CD4-positive, alpha-beta T cell treated with Interleukin-1 beta for 1 hour (primary cell): ENCODE measurements at regions not wholly inside any gene's neighbourhood (a gene's known extent, or its start where the extent isn't known, plus 50 kb on each side); places are given as distances from the start of the nearest gene placed in this dataset.
"Not testable (repeated sequence)": the region's sequence is repeated elsewhere in the genome, so short reads cannot be mapped to it uniquely, and the experiment has no call there.

Experiments
- DNase-seq, 2 donors: peaks; one replicate each; pipeline ENCODE4 v3.0.0-alpha.2; 2020 to 2022

DNA sequence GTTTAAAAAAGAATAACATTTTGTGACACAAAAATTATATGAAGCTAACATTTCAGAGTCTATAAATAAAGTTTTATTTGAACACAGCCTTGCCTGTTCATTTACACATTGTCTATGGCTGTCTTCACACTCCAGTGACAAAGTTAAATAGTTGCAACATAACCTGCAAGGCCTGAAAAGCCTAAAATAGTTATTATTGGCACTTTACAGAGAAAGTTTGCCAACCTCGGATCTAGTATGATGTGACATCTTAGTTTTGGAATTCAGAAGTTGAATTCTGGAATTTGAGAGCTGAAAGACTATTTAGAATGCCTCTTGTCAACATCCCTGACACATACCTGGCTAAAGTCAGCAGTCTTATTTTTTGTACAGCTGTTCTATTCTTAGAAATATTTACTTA, 68.3 kb downstream of the DYRK2 start:
- no peak for DNase-seq

DNA sequence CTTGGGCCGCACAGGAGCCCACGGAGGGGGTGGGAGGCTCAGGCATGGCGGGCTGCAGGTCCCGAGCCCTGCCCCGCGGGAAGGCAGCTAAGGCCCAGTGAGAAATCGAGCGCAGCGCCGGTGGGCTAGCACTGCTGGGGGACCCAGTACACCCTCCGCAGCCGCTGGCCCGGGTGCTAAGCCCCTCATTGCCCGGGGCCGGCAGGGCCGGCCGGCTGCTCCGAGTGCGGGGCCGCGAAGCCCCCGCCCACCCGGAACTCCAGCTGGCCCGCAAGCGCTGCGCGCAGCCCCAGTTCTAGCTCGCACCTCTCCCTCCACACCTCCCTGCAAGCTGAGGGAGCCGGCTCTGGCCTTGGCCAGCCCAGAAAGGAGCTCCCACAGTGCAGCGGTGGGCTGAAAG, 70.8 kb downstream of the DYRK2 start:
- not testable (repeated sequence) for DNase-seq

DNA sequence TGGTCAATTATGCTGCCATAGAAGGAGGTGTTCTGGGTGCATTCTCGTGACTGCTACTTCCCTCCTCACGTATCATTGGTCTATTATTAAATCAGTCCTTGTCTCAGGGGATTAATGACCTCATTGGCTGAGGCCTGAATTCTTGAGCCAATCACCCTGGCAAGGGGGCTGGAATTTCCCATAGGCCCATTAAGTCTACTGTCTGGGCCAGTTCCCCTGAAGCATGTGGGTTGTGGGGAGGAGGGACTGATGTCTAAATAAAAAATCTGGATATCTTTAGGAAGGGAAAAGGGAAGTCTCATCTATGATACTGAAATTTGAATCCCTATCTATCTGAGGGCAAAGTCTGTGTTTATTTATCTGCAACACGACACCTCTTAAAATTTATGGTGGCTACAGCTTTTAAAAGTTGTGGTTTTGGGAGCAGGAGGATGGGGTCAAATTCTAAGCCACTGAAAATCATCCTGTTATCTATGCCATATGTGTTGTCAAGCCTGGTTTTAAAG, 71.9 kb downstream of the DYRK2 start:
- DNase-seq, result no peak

DNA sequence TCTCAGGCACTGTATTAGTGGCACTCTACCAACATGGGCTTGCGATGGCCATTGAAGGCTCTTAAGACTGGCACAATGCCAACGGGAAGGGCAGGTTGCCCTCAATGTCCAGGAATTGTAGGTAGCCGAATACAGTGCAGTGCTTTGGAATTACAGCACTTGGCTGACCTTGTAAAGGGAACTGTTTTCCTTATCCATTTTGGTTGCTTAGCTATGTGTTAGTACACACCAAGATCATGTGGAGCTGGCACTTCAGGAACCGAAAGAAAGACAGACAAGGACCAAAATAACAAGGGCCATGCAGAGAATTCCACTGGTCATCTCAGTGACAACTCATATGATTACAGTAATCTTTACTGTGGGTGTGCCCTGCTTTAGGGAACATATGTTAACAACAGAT, 72.7 kb downstream of the DYRK2 start:
- no peak for DNase-seq

DNA sequence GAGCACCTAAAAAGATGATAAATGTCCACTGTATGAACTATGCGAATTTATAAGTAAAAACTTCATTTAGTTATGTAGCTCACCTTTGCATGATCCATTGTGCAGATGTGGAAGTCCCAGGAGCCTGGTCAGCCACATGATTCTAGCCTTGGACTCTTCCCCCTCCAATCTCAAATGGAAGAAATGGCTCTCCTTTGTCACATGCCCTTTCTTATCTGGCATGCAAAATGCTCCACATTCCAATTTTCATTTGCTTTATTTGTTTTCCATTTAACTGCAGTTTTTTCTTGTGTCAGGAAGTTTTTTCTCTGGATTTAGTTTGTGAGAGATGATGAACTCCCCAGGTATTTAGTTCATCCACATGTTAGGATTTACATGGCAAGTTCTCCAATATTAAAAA, 73.8 kb downstream of the DYRK2 start:
- no peak for DNase-seq

DNA sequence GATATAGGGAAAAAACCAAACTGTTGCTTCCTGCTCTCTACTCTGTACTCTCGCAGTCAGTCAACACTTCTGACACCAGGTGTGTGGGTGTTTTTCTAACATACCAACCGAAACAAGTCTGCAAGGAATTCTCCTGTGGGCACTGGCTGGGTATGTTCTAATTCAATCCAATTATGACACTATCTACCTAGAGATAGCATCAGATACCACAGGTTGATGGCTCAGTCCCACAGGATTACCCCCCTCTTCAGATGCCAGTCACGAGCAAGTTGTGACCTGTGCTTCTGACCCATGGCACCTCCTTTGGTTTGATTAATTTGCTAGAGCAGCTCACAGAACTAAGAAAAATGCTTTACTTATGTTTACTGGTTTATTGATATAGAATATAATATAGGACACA, 78.3 kb downstream of the DYRK2 start:
- no peak for DNase-seq

DNA sequence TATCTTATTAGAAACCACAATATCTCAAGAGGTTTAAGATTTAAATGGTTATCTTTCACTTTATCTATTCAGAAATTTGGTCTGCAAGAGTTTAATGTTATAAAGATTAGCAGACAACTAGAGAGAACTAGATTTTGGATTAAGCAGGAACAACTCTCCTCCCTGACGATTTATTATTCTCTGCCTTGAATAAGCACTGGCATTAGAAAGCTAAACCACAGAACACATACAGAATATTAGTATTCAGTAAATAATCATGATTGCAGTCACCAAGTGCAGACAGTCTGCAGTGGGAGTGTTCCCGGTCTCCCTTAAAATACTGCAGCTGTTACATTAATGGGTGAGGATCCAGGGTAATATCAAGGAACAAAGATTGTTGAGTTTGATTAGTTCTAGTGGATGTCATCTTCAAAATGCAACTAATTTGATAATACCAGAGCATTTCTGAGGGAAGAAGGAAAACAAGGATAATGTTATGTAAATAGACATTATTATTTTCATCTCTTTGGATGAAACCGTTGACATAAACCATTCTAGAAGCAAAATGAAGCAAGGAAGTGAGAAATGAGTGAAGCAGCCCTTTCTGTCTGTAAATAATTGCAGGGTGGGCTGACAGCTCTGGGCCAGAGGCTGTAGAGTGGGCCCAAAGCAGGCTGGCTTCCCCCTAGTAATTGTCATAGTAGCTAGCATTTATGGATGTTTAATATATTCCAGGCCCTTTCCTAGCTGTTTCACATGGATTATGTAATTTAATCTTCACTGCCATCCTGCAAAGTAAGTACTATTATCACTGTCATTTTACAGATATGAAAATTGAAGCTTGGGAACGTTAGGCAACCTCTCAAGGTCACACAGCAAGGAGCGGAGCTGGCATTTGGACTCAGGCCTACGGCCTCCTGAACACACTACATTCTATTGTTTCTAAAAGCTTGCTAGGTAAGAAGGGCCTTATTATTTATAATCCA, 79.4 kb downstream of the DYRK2 start:
- DNase-seq, result no peak

DNA sequence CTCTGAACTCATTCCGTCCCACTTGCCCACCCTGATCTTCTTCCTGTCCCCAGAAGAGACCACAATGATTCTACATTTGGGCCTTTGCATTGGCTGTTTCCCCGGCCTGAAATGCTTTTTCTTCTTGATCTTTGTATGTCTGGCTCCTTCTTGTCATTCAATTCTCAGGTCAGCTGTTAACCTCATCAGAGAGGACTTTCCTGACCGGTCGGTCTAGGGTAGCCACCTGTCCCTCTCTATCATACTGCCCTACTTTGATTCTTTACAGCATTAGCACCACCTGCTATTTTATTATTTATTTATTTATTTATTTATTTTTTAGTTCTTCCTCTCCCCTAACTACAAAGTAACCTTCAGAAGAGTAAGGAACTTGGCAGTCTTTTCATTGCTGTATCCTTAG, 84.3 kb downstream of the DYRK2 start:
- DNase-seq, result no peak

DNA sequence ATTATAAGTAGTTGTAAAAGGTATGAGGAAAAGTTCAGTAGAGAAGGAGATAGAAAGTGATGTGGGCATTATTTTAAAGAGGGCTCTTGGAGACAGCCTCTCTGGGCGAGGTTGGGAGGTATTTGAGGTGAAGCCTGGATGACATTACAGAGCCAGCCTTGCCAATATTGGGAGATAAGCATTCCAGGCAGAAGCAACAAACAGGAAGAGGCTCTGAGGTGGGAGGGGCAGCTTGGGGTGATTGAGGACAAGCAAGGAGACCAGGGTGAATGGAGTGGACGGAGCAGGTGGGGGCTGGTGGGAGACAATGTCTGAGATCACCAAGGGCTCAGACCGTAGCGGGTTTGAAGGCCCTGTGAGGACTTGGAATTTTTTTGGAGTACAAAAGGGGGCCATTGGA, 87.3 kb downstream of the DYRK2 start:
- no peak for DNase-seq

DNA sequence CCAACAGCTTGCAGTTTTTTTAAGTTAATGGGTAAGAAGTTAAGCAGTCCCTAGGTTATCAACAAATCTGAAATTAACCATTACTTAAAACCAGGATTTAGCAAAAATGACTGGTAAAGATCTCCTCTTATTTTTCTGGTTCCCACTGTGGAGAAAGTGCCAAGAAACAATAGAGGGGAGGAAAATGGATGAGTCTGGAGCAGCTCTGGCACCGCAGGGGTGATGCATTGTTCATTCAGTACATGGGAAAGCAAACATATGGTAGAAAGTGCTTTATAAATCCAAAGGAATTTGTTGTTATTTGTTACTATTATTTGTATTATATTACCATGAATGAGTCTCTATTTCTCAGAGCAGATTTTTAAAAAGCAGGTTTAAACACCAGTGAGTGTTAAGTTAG, 92.2 kb downstream of the DYRK2 start:
- no peak for DNase-seq

DNA sequence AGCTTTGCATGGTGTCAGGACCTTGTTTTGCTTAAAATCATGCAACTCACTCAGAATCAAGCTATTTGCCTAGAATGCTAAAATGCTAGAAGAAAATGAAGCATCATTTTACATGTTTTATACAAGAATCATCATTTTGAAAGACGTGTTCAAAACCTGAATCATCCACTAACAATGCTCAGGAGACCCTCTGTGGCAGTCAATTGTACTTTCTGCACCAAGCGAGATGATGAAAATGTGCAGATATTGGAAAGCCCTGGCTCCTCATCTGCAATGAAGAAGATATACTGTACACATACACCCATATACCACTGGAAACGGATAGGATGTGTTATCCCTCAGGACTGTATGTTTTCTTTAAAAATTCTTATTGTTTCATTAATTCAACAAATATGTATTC, 92.7 kb downstream of the DYRK2 start:
- DNase-seq, result no peak

DNA sequence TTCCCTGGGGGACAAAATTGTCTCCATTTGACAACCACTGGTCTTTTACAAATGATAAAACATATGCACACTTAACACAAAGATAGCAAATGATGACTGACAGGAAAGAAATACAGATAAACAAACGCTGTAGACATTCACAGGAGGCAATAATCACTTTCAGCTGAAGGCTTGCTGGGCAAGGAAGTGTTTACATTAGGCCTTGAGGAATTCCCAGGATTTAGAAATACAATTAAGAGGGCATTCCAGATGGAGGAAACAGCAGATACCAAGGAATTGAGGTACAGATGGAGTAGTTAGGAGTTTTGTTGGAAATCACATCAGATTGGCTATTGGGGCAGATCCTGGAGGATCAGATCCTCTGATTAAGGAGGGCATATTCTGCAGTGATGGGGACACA, 93.9 kb downstream of the DYRK2 start:
- DNase-seq, result no peak

DNA sequence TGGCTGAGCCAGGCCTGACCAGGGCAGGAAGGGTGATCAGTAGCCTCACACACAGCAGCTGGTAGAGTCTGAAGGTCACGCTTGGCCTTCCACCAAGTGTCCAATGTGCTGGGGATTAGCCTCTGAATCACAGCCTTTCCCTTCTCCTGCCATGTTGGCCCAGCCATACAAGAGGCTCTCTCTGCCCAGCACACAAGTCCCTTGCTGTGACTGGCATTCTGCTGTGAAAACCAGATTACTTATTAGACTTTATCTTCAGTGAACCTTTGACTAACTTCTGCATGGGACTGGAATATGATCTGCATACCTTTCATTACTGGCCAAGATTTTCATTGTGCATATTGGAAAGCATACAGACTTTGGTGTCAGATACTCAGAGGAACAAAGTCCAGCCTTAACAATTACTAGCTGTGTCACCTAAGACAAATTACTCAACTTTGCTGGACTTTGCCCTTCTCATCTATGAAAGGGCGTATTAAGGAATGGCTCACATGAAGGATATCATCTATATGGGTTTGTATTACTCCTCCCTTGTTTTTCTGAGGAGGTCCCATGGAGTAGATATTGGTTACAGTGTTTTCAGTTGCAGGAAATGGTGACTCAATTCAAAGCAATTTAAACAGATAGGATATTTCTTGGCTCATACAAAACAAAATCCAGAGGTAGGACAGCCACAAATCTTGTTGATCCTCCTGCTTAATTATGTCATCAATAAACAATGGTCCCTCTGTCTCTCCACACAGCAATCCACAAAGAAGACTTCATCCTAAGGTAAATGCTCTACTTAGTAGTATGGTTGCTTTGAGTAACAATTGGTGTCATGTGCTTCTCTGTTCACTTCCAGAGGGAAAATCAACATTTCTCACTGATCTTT, 99.6 kb downstream of the DYRK2 start:
- DNase-seq, result no peak

DNA sequence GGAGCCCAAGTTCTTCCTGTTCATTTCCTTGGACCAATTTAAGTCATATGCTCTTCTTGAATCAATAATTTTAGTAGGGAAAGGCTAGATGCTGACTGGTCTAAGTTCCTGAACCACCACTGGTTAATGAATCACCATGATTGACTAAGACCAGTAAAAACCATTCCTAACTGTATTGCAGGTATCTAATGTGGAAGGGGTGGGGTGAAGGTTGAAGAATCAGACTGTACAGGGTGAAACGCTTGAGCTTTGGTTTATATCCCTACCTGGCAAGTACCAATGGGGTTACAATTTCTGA, 100.1 kb downstream of the DYRK2 start:
- no peak for DNase-seq

DNA sequence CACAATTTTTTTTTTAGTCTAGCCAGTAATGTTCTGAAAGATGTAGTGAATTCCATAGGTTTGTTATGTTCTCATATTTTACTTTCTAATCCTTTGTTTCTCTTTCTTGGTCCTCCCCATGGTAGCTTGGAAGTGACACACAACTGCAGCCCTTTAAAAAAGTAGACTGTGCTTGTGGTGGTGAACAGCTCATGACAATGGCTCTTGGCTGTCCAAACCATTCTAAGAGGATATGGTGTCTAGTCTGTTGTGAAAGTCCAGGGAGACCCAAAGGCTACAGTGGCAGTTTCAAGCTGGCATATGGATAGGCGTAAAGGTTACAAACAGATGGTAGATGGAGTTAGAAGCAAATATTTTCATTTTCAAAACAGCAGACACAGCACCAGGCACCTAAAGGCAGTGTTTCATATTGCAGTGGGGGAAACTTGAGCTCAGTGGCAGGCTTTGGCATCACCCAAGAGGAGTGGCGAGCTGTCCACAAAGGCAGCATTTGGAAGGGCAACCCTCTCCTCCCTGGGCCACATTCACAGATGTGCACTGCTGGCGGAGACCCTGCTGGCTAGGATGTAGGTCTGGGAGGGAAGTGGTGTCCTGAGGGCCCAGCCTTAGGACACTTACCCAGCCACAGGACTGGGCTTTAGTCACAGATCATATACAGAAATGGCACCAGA, 102.1 kb downstream of the DYRK2 start:
- DNase-seq, result no peak

DNA sequence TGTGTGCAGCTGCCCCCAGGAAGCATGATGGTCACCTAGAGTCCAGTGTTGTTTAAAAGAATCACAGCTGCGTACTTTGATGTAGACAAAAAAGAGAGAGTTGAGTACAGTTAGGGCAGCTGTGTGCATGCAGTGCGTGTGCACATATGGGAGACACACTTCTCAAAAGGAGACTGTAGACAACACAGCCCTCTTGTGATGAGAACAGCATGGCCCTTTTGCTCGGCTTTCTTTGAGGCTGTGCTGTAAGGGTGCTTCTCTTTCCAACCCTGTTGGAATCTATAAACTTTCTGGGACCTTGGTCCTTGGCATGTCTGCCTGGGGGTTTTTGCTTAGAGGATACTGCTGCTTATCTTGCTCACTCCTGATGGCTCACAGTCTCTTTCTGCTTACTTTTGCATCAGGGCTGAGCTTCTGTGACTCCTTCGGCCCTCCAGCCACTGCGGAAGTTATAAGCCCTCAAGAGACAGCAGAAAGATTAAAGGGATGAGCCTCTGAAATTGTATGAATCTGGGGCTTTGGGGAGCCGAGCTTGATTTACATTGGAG, 102.9 kb downstream of the DYRK2 start:
- DNase-seq, result no peak

DNA sequence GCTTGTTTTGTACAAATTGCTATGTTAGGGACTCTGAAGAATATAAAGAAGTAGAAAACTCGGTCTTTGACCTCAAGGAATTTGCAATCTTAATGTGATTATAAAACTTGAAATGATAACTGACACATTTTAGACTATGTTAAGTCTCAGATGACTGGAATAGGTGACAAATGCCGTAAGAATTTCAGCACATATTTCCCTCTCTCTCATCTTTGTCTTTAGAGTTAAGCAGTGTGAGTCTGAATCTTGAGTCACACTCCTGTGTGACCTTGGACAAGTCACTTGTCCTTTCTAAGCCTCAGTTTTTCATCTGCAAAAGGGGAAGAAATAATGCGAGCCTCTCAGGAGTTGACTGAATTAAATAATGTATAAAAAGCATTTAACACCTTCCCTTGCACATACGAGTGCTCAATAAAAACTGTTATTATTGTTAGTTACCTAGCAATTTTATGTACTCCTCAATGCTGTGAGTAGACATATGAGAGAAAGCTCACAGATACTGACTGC, 103.7 kb downstream of the DYRK2 start:
- DNase-seq, result no peak

DNA sequence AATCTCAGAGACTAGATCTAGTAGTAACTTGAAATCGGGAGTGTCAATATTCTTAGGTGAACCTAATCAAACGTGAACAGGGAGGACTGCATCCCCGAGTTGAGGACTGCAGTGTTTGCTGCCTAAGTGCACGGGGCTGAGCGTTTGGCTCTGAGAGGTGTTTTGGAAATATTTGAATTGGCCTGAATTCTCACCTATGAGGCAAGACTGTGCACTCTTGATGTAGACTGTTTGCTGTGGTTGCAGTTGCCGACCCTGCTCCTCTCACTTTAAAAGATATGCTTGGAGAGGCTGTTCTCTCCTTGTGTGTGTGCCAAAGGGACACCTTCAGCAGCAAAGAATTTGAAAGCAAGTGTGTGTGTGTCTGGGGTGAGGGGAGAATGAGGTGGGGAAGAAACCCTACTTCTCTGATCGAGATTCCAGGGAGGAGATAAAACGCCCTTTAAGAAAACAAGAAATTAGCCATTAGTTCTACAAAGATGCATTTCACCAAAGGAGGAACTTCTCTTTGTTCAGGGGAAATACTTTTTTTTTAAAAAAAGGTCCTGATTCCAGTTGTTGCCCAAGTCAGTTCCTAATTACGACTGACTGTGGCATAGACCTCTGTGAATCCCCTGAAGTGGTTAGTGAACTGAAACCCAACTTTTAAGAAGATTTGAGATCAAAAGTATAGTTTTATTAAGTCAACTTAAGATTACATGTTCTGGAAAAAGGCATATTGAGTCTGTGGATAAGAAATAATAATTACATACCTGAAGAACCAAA, 106.6 kb downstream of the DYRK2 start:
- DNase-seq, result no peak

DNA sequence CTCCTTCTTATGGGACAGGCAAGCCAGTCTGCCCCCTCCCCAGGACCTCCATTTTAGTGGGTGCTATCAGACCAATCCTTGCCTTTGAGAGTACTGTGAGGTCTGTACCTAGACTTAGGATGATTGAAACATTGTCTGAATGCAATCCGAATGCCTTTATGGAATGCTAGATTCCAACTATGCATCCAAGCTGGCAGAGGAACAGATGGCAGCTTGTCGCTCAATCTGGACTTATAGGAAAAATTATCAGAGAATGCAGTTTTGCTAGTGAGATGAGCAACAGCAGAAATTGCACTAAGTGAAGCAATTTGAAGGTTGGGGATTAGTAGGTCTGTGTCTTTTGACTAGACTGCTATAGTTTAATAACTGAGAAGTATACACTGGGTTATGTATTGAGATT, 109.1 kb downstream of the DYRK2 start:
- DNase-seq, result no peak

DNA sequence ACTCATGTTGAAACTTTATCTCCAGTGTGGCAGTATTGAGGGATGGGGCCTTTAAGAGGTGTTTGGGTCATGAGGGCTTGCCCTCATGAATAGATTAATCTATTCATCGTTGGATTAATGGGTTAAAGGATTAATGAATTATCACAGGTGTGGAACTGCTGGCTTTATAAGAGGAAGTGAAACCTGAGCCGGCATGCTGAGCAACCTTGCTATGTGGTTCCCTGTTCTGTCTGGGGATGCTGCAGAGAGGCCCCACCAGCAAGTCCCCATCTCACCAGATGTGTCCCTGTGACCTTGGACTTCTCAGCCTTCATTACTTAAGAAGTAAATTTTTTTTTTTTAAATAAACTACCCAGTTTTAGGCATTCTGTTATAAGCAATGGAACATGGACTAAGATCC, 109.6 kb downstream of the DYRK2 start:
- DNase-seq, result peak in 1 of 2 donors; percentile 56

DNA sequence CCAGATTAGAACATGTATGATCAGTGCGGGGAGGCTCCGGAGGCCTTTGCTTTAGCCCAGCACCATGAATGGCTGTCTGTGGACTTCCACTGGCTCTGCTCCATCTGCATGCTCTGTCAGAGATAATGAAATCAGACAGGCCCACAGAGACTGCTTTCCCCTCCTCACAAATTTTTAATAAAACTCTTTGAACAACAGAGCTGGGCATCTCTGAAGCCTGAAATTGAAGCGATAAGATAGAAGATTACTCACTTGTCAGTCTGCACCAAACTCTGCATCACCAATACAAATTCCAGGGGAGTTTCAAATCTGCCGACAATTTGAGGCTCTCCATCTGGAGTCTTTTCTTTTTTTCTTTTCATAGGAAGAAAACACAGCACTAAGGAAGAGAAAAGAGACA, 110.0 kb downstream of the DYRK2 start:
- DNase-seq, result no peak

DNA sequence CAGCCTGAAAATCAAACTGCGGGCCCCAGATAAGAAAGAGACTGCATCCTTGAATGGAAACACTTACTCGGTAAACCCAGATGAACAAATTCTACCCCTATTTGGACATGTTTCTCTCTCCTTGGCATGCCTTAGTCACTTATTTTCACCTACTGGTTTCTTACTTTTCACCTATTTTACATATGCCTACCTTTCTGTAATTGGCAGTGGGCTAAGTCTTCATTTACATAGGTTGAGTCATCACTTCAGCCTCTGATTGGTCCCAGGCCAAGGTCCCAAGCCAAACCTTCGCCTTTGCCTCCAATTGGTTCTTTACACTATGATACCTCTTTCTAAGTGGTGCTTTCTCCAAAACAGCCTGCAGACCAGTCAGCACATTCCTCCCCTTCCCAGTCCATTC, 111.3 kb downstream of the DYRK2 start:
- no peak for DNase-seq
